AG04450 (cell line): ENCODE measurements at regions not wholly inside any gene's neighbourhood (a gene's known extent, or its start where the extent isn't known, plus 50 kb on each side); places are given as distances from the start of the nearest gene placed in this dataset.

Source experiments
- CTCF ChIA-PET: fragments of 300-600, 350-600 bp; formaldehyde crosslinking; extraction: SDS; loops from one replicate; lab custom pipeline; 2022; ENCODE audit warnings: antibody characterized with exemption, inconsistent platforms; lab: Charles Lee
- POLR2A ChIA-PET: fragments of 350-600 bp; formaldehyde crosslinking; extraction: SDS; loops from one replicate; lab custom pipeline; 2021; ENCODE audit warnings: antibody characterized with exemption, inconsistent platforms; lab: Yijun Ruan, JAX
- DNase-seq: peaks from one replicate; pipeline ENCODE4 v3.0.0-alpha.2; 2011; ENCODE audit warnings: low read depth, low spot score
- H3K27ac ChIP-seq: one replicate; pipeline ENCODE4 v1.5.1; 2012; ENCODE audit warnings: low read depth, low read length, control low read depth
- H3K27me3 ChIP-seq: one replicate; pipeline ENCODE4 v1.6.0; 2012; ENCODE audit warnings: low read length; ENCODE audit not compliant: control insufficient read depth, insufficient read depth
- H3K4me3 ChIP-seq: 2 replicates; pipeline ENCODE4 v1.5.1; 2011; ENCODE audit warnings: mild to moderate bottlenecking, low read depth, low read length, control low read depth
- H3K9me3 ChIP-seq: 2 replicates; pipeline ENCODE4 v1.5.1; 2012; ENCODE audit warnings: low read length; ENCODE audit not compliant: control insufficient read depth, insufficient read depth
- CTCF ChIP-seq: IDR thresholded peaks from 2 replicates; pipeline ENCODE4 v1.5.1; 2011; ENCODE audit warnings: low read depth, low read length, control low read depth, inconsistent platforms

- DNase-seq = no peak
- POLR2A ChIA-PET = no interaction called here
- no peak for TF ChIP-seq CTCF
These were observed 572.3 kb upstream of the PKN2 start for GRCh38 chr1:88111816-88112215.

GRCh38 chr1:88117597-88117996 is 566.5 kb upstream of the PKN2 start:
- Histone ChIP-seq H3K4me3 (no peak overlapping the region), H3K27ac (no peak overlapping the region), H3K27me3 (no peaks in the 10 kb centered on the region), H3K9me3 (no peaks in the 10 kb centered on the region)
- DNase-seq = no peak
- ChIA-PET POLR2A (no interaction called here), CTCF (no interaction called here)
- TF ChIP-seq CTCF = no peak

More at GRCh38 chr1:88111816-88112215, 572.3 kb upstream of the PKN2 start:
- CTCF ChIA-PET = interaction anchor here (1.6 kb wide), 1 partner anchor 69 kb away, joined by 4 read pairs; no protein-coding TSS in a partner anchor
- Histone ChIP-seq H3K9me3 (no peaks in the 10 kb centered on the region), H3K27me3 (no peaks in the 10 kb centered on the region), H3K27ac (no peak overlapping the region), H3K4me3 (no peak overlapping the region)

- no peak overlapping the region for H3K27ac ChIP-seq
- no peak overlapping the region for H3K4me3 ChIP-seq
- H3K27me3 ChIP-seq = no peaks in the 10 kb centered on the region
- no peaks in the 10 kb centered on the region for H3K9me3 ChIP-seq
- no peak for TF ChIP-seq CTCF
- ChIA-PET CTCF (no interaction called here), POLR2A (no interaction called here)
- no peak for DNase-seq
These were observed 565.8 kb upstream of the PKN2 start for GRCh38 chr1:88118176-88118845.

GRCh38 chr1:88124614-88125013 is 559.5 kb upstream of the PKN2 start:
- H3K27me3 ChIP-seq = no peaks in the 10 kb centered on the region
- no peak for DNase-seq
- CTCF ChIA-PET = interaction anchor here (0.5 kb wide), 1 partner anchor 935 kb away, joined by 3 read pairs; no protein-coding TSS in a partner anchor
- no peaks in the 10 kb centered on the region for H3K9me3 ChIP-seq
- no peak for TF ChIP-seq CTCF
- H3K4me3 ChIP-seq = no peak overlapping the region
- POLR2A ChIA-PET = no interaction called here
- no peak overlapping the region for H3K27ac ChIP-seq

- no peak for TF ChIP-seq CTCF
- Histone ChIP-seq H3K27me3 (no peaks in the 10 kb centered on the region), H3K27ac (no peak overlapping the region), H3K9me3 (no peaks in the 10 kb centered on the region), H3K4me3 (no peak overlapping the region)
- ChIA-PET POLR2A (no interaction called here), CTCF (no interaction called here)
- DNase-seq = no peak
These were observed 557.6 kb upstream of the PKN2 start for GRCh38 chr1:88126467-88126866.
